ENCODE measurements at regions not wholly inside any gene's neighbourhood (a gene's known extent, or its start where the extent isn't known, plus 50 kb on each side); places are given as distances from the start of the nearest gene placed in this dataset.

DNA sequence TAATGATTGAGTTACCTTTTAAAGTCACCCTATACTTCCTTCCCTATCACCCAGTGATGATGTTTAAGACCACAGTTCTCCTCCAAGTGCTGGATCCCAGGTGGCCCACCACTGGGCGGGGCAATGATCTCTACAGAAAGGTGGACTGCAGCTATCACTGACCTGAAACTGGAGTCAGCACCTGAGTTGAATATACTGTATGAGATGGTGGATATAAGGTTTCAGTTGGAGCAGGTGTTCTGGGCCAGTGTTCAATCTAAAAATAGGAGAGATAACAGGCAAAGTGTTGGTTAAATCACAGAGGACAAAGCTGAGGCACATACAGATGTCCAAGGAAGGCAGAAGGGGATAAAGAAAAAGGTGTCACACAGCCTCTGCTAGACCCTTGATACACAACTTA, 96.6 kb downstream of the SIPA1L2 start:
- TF ChIP-seq CEBPB (IDR thresholded peaks at IDR 0.05; ENCODE audit: low read depth, low read length): no peak
- TF ChIP-seq, protein P1, sequence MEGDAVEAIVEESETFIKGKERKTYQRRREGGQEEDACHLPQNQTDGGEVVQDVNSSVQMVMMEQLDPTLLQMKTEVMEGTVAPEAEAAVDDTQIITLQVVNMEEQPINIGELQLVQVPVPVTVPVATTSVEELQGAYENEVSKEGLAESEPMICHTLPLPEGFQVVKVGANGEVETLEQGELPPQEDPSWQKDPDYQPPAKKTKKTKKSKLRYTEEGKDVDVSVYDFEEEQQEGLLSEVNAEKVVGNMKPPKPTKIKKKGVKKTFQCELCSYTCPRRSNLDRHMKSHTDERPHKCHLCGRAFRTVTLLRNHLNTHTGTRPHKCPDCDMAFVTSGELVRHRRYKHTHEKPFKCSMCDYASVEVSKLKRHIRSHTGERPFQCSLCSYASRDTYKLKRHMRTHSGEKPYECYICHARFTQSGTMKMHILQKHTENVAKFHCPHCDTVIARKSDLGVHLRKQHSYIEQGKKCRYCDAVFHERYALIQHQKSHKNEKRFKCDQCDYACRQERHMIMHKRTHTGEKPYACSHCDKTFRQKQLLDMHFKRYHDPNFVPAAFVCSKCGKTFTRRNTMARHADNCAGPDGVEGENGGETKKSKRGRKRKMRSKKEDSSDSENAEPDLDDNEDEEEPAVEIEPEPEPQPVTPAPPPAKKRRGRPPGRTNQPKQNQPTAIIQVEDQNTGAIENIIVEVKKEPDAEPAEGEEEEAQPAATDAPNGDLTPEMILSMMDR (conservative IDR thresholded peaks at IDR 0.05; ENCODE audit: low read depth, low read length): no peak
- no peak for TF ChIP-seq MXI1 (IDR thresholded peaks at IDR 0.05; ENCODE audit: borderline replicate concordance, low read depth, low read length)
- no peak for TF ChIP-seq RFX5 (IDR thresholded peaks at IDR 0.05; ENCODE audit: low read depth, low read length)
- no peak for TF ChIP-seq CHD1 (IDR thresholded peaks at IDR 0.05; ENCODE audit: low read depth, low read length)

Measured in IMR-90 (cell line).